GM12875 (cell line): ENCODE measurements at regions not wholly inside any gene's neighbourhood (a gene's known extent, or its start where the extent isn't known, plus 50 kb on each side); places are given as distances from the start of the nearest gene placed in this dataset.

ENCODE experiments used
- H3K4me3 ChIP-seq: one replicate; pipeline ENCODE4 v1.5.1; 2011; ENCODE audit warnings: low read depth, low read length, control low read depth
- TF ChIP-seq, protein P1 (sequence below): IDR thresholded peaks from 2 replicates; pipeline ENCODE4 v1.5.1; 2011; ENCODE audit warnings: low read depth, mild to moderate bottlenecking, control low read depth, inconsistent platforms, low read length, moderate library complexity, borderline replicate concordance; ENCODE audit not compliant: insufficient read depth

DNA sequence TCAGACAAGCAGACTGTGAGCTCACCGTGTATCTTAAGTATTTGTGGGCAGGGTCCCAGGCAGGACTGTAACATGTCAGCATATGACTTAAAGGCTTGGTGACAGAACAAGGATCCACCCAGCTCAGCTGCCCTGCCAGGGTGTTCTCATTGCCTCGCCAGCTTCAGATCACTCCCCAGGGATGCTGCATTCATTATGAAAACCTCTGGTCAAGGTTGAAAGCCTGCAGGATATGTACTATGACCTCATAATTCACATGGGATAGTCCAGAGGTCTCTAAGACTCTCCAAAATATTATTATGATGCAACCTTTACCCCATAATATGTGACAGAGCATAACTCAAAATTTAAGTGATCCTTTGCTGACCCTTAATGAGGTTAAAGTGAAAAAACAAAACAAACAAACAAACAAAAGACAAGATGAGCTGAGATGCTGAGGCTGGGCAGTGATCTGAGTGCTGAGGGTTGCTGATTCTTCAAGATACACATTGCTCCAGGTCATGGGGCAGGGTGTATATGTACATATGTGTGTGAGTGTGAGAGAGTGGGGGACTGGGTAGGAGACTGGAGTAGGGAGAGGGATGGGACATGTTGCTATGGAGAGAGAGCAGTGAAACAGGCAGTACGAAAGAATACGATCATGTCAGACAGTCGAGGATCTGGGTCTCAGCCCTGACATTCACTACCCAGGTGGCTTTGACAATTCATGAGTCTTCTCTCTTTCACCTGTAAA is 98.8 kb upstream of the DUSP10 start:
- TF ChIP-seq, protein P1, sequence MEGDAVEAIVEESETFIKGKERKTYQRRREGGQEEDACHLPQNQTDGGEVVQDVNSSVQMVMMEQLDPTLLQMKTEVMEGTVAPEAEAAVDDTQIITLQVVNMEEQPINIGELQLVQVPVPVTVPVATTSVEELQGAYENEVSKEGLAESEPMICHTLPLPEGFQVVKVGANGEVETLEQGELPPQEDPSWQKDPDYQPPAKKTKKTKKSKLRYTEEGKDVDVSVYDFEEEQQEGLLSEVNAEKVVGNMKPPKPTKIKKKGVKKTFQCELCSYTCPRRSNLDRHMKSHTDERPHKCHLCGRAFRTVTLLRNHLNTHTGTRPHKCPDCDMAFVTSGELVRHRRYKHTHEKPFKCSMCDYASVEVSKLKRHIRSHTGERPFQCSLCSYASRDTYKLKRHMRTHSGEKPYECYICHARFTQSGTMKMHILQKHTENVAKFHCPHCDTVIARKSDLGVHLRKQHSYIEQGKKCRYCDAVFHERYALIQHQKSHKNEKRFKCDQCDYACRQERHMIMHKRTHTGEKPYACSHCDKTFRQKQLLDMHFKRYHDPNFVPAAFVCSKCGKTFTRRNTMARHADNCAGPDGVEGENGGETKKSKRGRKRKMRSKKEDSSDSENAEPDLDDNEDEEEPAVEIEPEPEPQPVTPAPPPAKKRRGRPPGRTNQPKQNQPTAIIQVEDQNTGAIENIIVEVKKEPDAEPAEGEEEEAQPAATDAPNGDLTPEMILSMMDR = no peak

DNA sequence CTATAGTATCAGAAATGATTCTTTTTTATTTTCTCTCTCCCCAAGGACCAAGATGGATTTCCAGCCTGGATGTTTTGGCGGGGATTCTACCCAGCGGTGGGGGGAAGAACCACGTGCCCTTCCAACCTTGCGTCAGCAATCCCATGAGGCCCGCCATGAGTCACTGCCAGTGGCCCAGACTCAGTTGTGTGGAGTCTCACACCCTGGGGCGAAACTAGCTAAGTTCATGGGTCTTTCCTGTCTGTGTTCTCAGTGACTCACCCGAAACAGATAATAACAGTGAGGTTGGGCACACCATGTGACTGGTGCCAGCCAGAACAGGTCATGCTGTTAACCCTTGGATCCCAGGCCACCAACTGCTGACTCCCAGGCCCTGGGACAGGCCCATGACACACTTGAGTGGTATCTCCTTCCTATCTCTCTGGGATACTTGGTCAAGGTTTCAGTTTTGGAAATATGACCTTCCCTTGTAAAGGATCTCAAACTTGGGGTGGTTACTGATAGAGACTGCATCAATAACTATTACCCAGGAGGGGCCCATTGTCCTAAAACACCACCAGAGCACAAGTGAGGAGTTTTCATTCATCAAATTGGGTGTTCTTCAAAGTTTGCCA is 98.0 kb upstream of the DUSP10 start:
- TF ChIP-seq, protein P1 = no peak
- H3K4me3 ChIP-seq = no peak overlapping the region

More for the DNA sequence above, 98.8 kb upstream of the DUSP10 start:
- H3K4me3 ChIP-seq = no peak overlapping the region

DNA sequence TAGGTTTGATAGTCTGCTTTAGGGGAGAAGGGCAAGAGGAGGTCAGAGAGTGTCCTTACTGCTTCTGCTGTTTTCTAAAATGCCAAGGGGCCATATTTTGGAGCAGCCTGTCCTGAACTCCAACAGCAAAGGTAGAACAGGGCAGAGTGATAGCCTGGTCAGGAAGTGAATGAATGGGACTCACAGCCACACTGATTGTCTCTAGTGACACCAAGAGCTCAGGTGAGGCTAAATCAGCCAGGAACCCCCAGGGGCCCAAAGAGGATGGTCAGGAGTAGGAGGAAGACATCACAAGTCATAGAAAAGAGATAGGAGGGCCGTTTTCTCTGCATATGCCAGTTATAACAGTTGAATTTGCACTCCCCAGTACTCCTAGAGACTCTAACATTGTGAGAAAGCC is 97.4 kb upstream of the DUSP10 start:
- H3K4me3 ChIP-seq = no peak overlapping the region

DNA sequence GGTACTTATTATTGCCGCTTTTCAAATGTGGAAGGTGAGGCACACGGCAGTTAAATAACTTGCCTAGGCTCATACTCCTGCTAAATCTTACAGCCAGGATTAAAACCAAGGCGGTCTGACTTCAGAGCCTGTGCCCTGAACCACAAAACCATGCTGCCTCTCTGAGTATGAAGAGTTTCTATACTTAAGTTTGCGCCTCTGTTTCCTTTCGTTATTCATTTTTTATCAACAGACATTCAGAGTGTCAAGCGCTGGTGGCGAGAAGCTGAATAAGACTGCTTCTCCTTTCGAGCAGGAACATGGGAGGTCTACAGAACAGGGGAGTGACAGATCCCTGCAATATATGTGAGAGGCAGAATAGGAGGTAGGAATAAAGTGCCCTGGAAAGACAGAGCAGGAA is 96.0 kb upstream of the DUSP10 start:
- TF ChIP-seq, protein P1 = no peak
- no peak overlapping the region for H3K4me3 ChIP-seq

More for the DNA sequence above, 97.4 kb upstream of the DUSP10 start:
- TF ChIP-seq, protein P1 = 0 out of 2 replicates have a peak, but pooled peaks have one; percentile 6

DNA sequence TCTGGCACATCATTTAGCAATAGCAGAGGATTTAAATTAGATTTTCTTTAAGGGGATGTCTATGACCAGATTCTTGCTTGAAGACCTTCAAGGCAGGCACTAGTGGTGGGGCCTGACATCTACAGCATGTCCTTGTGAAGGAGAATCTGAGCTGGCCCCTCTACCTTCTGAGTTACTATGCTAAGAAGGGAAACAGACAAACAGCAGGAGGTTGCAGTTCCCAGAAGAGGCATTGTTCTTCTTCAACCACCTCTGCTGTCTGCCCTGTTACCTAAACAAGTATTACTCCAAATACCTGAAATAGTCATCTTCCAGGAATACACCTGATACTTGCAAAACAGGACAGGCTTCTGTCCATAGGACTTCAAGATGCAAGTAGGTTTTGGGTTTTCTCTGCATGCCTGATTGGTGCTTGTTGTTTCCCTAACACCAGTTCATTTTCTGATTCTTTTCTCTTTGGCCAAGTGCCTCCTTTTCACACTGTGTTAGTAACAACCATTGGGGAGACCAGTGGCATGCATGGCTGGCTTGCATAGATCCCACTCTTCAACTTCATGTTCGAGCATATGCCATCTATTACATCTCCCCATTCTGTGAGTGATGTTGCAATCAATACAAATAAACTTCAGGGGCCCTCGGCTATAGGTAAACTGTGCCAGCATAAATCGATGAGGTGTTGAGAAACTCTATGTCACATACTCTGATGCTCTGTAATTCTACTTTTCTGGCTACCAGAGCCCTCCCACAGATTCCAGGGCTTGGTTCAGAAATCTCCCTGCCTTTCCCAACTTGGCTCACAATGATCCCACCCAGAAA is 93.0 kb upstream of the DUSP10 start:
- TF ChIP-seq, protein P1 = no peak
- H3K4me3 ChIP-seq = no peak overlapping the region

DNA sequence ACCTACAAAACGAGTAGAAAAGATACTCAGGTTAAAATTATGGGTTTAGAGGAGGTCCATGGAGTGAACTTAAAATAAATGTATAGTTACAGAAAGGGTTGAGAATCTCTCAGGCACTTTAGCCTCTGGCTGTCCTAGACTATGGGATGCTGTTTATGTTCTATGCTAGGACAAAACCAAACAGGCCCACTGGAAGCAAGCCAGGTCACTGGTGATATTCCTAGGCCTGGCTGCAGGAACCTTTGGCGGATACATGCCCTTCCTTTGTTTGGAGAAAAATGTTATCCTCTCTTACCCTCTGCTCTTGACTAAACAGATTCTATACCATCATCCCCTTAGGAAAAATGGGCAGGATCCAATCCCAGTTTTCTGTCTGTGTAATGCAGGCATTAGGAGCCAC is 90.7 kb upstream of the DUSP10 start:
- no peak overlapping the region for H3K4me3 ChIP-seq
- TF ChIP-seq, protein P1 = no peak
